GM21576 (cell line): ENCODE measurements at regions not wholly inside any gene's neighbourhood (a gene's known extent, or its start where the extent isn't known, plus 50 kb on each side); places are given as distances from the start of the nearest gene placed in this dataset.

Experiments used
- ATAC-seq: cut with Tn5 transposase; IDR thresholded peaks from one replicate; pipeline ENCODE4 v1.9.1; 2021; ENCODE audit warnings: mild to moderate bottlenecking, moderate library complexity; ENCODE audit not compliant: unreplicated experiment

- ATAC-seq: no peak
These were observed 471.1 kb upstream of the WWC1 start for GRCh38 chr5:167820101-167820990.

- ATAC-seq: no peak
These were observed 470.3 kb upstream of the WWC1 start for GRCh38 chr5:167821151-167821550.

GRCh38 chr5:167821669-167822068, 469.8 kb upstream of the WWC1 start:
- ATAC-seq: no peak

- no peak for ATAC-seq
These were observed 469.2 kb upstream of the WWC1 start for GRCh38 chr5:167822241-167822640.

- no peak for ATAC-seq
These were observed 468.0 kb upstream of the WWC1 start for GRCh38 chr5:167823405-167823804.

- ATAC-seq: no peak
These were observed 463.7 kb upstream of the WWC1 start for GRCh38 chr5:167827766-167828165.

- ATAC-seq: no peak
These were observed 459.5 kb upstream of the WWC1 start for GRCh38 chr5:167831754-167832504.

GRCh38 chr5:167832609-167833008, 458.8 kb upstream of the WWC1 start:
- ATAC-seq: no peak

GRCh38 chr5:167833456-167833855, 458.0 kb upstream of the WWC1 start:
- no peak for ATAC-seq

GRCh38 chr5:167835146-167835545, 456.3 kb upstream of the WWC1 start:
- ATAC-seq: no peak

GRCh38 chr5:167837127-167837526, 454.3 kb upstream of the WWC1 start:
- ATAC-seq: no peak

GRCh38 chr5:167839065-167839464, 452.4 kb upstream of the WWC1 start:
- no peak for ATAC-seq

GRCh38 chr5:167840527-167841130, 450.8 kb upstream of the WWC1 start:
- no peak for ATAC-seq

GRCh38 chr5:167843881-167844572, 447.4 kb upstream of the WWC1 start:
- ATAC-seq: no peak

- no peak for ATAC-seq
These were observed 445.5 kb upstream of the WWC1 start for GRCh38 chr5:167845952-167846351.

- no peak for ATAC-seq
These were observed 441.6 kb upstream of the WWC1 start for GRCh38 chr5:167849874-167850273.

- no peak for ATAC-seq
These were observed 440.5 kb upstream of the WWC1 start for GRCh38 chr5:167850911-167851310.

GRCh38 chr5:167851416-167851815, 440.0 kb upstream of the WWC1 start:
- ATAC-seq: no peak

- no peak for ATAC-seq
These were observed 438.9 kb upstream of the WWC1 start for GRCh38 chr5:167852515-167852914.

- ATAC-seq: no peak
These were observed 438.0 kb upstream of the WWC1 start for GRCh38 chr5:167853421-167853820.

- no peak for ATAC-seq
These were observed 435.6 kb upstream of the WWC1 start for GRCh38 chr5:167855818-167856217.
